ENCODE measurements at regions not wholly inside any gene's neighbourhood (a gene's known extent, or its start where the extent isn't known, plus 50 kb on each side); places are given as distances from the start of the nearest gene placed in this dataset.

GRCh38 chr17:14471052-14471451 lies 170.2 kb downstream of the HS3ST3B1 start:
- no peak for TF ChIP-seq CTCF (IDR thresholded peaks at IDR 0.05)
- TF ChIP-seq POLR2A (IDR thresholded peaks at IDR 0.05): no peak
